Endodermal cell (in vitro differentiated cells): ENCODE measurements at regions not wholly inside any gene's neighbourhood (a gene's known extent, or its start where the extent isn't known, plus 50 kb on each side); places are given as distances from the start of the nearest gene placed in this dataset.

Source experiments
- DNase-seq: peaks from one replicate; pipeline ENCODE4 v3.0.0-alpha.2; 2017
- H3K27ac ChIP-seq: 2 replicates; pipeline ENCODE4 v1.5.1; 2013; ENCODE audit warnings: mild to moderate bottlenecking, low read depth, low read length, moderate library complexity
- H3K27me3 ChIP-seq: 2 replicates; pipeline ENCODE4 v1.6.1; 2013; ENCODE audit warnings: mild to moderate bottlenecking, low read length, moderate library complexity; ENCODE audit not compliant: insufficient read depth, control insufficient read depth, poor library complexity, severe bottlenecking
- H3K36me3 ChIP-seq: 2 replicates; pipeline ENCODE4 v1.7.0; 2013; ENCODE audit warnings: mild to moderate bottlenecking, low read length, moderate library complexity; ENCODE audit not compliant: control insufficient read depth, insufficient read depth
- H3K4me1 ChIP-seq: one replicate; pipeline ENCODE4 v1.7.0; 2013; ENCODE audit warnings: low read length; ENCODE audit not compliant: control insufficient read depth, insufficient read depth
- H3K4me3 ChIP-seq: 2 replicates; pipeline ENCODE4 v1.5.1; 2013; ENCODE audit warnings: mild to moderate bottlenecking, low read length, moderate library complexity
- H3K9ac ChIP-seq: 2 replicates; pipeline ENCODE4 v1.6.1; 2013; ENCODE audit warnings: mild to moderate bottlenecking, low read length, moderate library complexity; ENCODE audit not compliant: poor library complexity, severe bottlenecking; ENCODE audit errors: extremely low read depth
- H3K9me3 ChIP-seq: 2 replicates; pipeline ENCODE4 v1.6.1; 2013; ENCODE audit warnings: mild to moderate bottlenecking, low read length, moderate library complexity; ENCODE audit not compliant: control insufficient read depth
- H3K27ac Mint-ChIP-seq: 2 replicates; pipeline ENCODE4 v1.8.0; 2020; ENCODE audit warnings: mixed read lengths
- H3K27me3 Mint-ChIP-seq: 2 replicates; pipeline ENCODE4 v1.8.0; 2021; ENCODE audit warnings: mild to moderate bottlenecking, mixed read lengths; ENCODE audit not compliant: insufficient read depth
- H3K36me3 Mint-ChIP-seq: 2 replicates; pipeline ENCODE4 v1.8.0; 2020; ENCODE audit warnings: low read depth, mixed read lengths
- H3K4me1 Mint-ChIP-seq: 2 replicates; pipeline ENCODE4 v1.8.0; 2020; ENCODE audit warnings: mixed read lengths
- H3K4me3 Mint-ChIP-seq: 2 replicates; pipeline ENCODE4 v1.8.0; 2020; ENCODE audit warnings: mild to moderate bottlenecking, moderate library complexity, mixed read lengths
- H3K9me3 Mint-ChIP-seq: 2 replicates; pipeline ENCODE4 v1.8.0; 2020; ENCODE audit warnings: mild to moderate bottlenecking, mixed read lengths
- WGBS, 2 experiments: methylation state at CpG; one replicate each; pipeline versions ENCODE4 v1.1.5 to v1.1.7; 2013; ENCODE audit warnings: missing lambda C conversion rate in 2 of 2, mixed read lengths in 1 of 2; ENCODE audit not compliant: insufficient coverage in 1 of 2, insufficient read length in 1 of 2; 5-methylcytosine and 5-hydroxymethylcytosine counted together
- TF ChIP-seq, protein P1 (sequence below): fragments of 200-600 bp; sonication (generic); conservative IDR thresholded peaks from 2 replicates; pipeline ENCODE4 v1.5.0; 2021; ENCODE audit warnings: antibody characterized with exemption, mild to moderate bottlenecking

DNA sequence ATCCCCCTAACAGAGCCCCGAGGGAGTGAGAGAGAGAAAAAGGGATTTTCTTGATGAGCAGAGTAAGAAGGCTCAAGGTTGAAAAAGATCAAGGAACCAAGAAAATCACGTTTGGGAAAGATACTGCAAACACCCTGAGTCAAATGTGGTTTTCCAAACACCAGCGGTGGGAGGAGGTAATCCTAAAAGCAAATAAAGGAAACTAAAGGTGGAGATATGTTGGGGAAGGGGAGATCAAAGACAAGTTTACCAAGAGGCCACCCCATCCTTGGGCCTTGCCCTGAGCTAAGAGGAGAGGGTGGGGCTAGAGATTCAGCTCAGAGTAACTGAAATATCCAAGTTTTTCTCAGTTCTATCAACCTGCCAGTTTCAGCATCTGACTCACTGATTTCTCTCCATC lies 332.3 kb downstream of the ETAA1 start:
- WGBS, 2 experiments = 13 to 41% methylated on average over 2 to 3 of the region's 3 CpGs
- Histone ChIP-seq H3K9ac (no peak overlapping the region), H3K9me3 (no peaks in the 10 kb centered on the region), H3K36me3 (no peaks in the 10 kb centered on the region), H3K27me3 (no peaks in the 10 kb centered on the region), H3K27ac (no peak overlapping the region), H3K4me1 (peaks cover 18% of the 10 kb centered on the region), H3K4me3 (no peak overlapping the region)
- Mint-ChIP-seq H3K36me3 (no peaks in the 10 kb centered on the region), H3K4me3 (no peak overlapping the region), H3K4me1 (peaks cover 14% of the 10 kb centered on the region), H3K27me3 (peaks cover 39% of the 10 kb centered on the region), H3K27ac (no peak overlapping the region), H3K9me3 (no peaks in the 10 kb centered on the region)
- no peak for DNase-seq
- TF ChIP-seq, protein P1, sequence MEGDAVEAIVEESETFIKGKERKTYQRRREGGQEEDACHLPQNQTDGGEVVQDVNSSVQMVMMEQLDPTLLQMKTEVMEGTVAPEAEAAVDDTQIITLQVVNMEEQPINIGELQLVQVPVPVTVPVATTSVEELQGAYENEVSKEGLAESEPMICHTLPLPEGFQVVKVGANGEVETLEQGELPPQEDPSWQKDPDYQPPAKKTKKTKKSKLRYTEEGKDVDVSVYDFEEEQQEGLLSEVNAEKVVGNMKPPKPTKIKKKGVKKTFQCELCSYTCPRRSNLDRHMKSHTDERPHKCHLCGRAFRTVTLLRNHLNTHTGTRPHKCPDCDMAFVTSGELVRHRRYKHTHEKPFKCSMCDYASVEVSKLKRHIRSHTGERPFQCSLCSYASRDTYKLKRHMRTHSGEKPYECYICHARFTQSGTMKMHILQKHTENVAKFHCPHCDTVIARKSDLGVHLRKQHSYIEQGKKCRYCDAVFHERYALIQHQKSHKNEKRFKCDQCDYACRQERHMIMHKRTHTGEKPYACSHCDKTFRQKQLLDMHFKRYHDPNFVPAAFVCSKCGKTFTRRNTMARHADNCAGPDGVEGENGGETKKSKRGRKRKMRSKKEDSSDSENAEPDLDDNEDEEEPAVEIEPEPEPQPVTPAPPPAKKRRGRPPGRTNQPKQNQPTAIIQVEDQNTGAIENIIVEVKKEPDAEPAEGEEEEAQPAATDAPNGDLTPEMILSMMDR = no peak

DNA sequence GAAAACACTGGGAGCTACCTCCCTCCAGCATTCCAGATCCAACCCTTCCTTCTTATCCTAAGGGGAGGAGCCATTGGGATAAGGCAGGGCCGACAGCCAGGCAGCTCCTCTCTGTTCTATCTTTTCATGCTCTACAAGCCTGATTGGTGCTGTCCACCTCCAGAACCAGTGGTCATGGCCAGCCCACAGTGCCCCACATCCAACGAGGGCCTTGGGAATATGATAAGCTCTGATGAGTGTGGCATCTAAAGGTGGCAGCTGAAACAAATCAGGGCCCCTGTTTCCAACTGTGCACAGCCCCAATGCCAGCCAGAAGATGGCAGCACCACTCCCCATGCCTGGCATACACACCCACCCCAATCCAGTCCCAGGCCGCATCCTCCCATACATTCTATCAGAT lies 329.3 kb downstream of the C1D start:
- Histone ChIP-seq H3K4me1 (peaks cover 6% of the 10 kb centered on the region), H3K36me3 (no peaks in the 10 kb centered on the region), H3K27ac (no peak overlapping the region), H3K4me3 (no peak overlapping the region), H3K9me3 (no peaks in the 10 kb centered on the region), H3K9ac (no peak overlapping the region), H3K27me3 (no peaks in the 10 kb centered on the region)
- TF ChIP-seq, protein P1 = peak; percentile 87
- Mint-ChIP-seq H3K27ac (no peak overlapping the region), H3K36me3 (no peaks in the 10 kb centered on the region), H3K4me3 (peak overlapping the region; percentile 37), H3K27me3 (peaks cover 6% of the 10 kb centered on the region), H3K9me3 (peaks cover 1% of the 10 kb centered on the region), H3K4me1 (peaks cover 2% of the 10 kb centered on the region)
- peak; percentile 89 for DNase-seq
- WGBS, 2 experiments = 67% methylated on average over 3 of the region's 3 CpGs; no CpG with 5 or more reads in 1 of the 2 experiments

DNA sequence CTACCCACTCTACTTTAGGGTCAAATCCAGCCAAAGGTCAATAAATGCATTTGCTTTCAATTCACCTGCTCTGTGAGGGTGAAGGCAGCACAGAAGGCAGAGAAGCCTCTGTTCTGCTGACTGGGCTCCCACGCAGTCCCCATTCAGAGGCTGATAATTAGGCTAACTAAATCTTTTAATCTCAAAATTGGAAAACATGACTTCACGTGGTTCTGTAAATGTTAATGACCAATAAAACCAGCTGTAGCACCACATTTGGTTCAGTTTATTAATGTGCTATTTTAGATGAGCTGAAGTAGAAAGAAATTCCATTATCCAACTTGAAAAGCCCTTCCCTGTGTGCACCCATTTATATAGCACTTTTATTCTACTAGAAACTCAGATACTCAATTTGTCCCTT lies 310.6 kb downstream of the C1D start:
- Histone ChIP-seq H3K36me3 (no peaks in the 10 kb centered on the region), H3K4me1 (no peaks in the 10 kb centered on the region), H3K27ac (no peak overlapping the region), H3K4me3 (no peak overlapping the region), H3K27me3 (peaks cover 4% of the 10 kb centered on the region), H3K9me3 (no peaks in the 10 kb centered on the region), H3K9ac (no peak overlapping the region)
- no peaks in the 10 kb centered on the region for H3K9me3 Mint-ChIP-seq
- H3K27me3 Mint-ChIP-seq = peaks cover 2% of the 10 kb centered on the region
- no peak overlapping the region for H3K27ac Mint-ChIP-seq
- 80 to 91% methylated on average over 2 of the region's 2 CpGs for WGBS, 2 experiments
- H3K4me1 Mint-ChIP-seq = no peaks in the 10 kb centered on the region
- no peak for DNase-seq
- TF ChIP-seq, protein P1 = no peak
- H3K4me3 Mint-ChIP-seq = no peak overlapping the region
- H3K36me3 Mint-ChIP-seq = no peaks in the 10 kb centered on the region
